ENCODE measurements at regions not wholly inside any gene's neighbourhood (a gene's known extent, or its start where the extent isn't known, plus 50 kb on each side); places are given as distances from the start of the nearest gene placed in this dataset.

- DNase-seq (ENCODE audit: extremely low read depth, low read depth, low spot score), result no peak
Measured at GRCh38 chr1:244218220-244218619, 167.1 kb downstream of the ZBTB18 start.

DNA sequence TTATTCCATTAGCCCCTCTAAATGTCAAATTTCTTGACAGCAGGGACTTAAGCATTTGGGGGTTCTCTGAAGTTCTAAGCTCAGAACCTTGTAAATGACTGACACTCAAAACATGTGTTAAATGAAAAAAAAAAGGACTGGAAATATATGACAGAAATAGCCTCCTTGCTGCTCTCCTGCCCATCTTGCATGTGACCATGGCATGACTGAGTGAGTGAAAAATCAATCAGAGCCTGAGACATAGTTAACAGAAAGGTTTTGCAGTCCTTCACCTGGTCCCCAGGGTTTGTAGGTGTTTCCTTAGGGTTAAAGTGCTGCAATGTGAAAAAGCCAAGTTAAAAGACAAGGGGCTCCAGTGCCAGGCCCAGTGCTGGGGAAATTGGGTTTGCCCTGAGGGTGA lies 168.1 kb downstream of the ZBTB18 start:
- DNase-seq (ENCODE audit: extremely low read depth, low read depth, low spot score), result no peak

- no peak for DNase-seq (ENCODE audit: extremely low read depth, low read depth, low spot score)
Measured at GRCh38 chr1:244219802-244220201, 168.7 kb downstream of the ZBTB18 start.

DNA sequence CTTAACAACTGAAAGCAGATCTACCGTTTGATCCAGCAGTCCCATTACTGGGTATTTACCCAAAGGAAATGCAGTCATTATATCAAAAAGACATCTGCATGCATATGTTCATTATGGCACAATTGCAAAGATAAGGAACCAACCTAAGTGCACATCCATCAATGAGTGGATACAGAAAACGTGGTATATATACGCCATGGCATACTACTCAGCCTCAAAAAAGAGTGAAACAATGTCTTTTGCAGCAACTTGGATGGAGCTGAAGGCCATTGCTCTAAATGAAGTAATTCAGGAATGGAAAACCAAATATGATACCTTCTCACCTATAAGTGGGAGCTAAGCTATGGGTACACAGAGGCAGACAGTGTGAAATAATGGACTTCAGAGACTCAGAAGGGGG lies 169.3 kb downstream of the ZBTB18 start:
- no peak for DNase-seq (ENCODE audit: extremely low read depth, low read depth, low spot score)

DNA sequence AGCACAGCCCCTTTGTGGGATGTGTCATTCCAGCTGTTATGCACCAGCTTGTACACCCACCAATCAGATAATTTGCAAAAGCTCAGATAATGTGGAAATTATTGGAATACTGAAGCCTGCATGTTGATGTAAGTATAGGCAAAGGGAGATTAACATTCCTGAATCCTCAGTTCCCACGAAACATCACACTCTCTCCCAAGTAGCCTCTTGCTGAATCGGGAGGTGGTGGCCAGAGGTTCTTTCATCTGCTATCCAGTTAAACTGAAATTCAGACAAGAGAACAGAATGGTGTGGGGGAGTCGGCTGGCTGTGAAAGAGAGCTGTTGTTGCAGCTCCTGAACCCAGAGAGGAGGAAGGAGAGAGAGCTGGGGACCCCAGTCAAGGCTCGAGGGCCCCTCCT lies 170.9 kb downstream of the ZBTB18 start:
- DNase-seq (ENCODE audit: extremely low read depth, low read depth, low spot score), result no peak

DNA sequence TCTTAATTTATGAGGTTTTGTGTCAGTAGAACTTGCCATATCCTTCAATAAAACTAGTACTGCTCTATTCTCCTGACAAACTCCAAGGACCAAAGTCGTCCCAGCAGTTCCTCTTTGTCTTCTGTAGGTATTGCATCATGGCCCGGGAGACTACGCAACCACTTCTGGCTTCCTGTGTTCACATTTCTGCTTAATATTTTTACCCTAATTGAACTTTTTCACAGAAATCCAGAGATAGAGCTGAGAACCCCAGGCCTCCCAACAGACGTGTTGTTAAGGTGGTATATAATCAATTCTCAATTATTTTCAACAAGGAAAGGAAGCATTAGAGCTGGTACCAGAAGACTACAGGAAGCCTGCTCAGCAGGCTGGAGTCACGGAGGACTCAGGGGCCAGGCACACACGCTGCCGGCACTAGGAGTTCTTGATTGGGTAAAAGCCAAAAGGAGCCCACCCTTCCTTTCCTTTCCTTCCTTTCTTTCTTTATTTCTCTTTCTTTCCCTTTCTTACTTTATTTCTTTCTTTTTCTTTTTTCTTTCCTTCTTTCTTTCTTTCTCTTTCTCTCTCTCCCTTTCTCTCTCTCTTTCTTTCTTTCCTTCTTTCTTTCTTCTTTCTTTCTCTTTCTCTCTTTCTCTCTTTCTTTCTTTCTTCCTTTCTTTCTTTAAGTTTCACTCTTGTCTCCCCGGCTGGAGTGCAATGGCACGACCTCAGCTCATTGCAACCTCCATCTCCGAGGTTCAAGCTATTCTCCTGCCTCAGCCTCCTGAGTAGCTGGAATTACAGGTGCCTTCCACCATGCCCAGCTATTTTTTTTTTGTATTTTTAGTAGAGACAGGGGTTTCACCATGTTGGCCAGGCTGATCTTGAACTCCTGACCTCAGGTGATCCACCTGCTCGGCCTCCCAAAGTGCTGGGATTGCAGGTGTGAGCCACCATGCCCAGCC lies 173.7 kb downstream of the ZBTB18 start:
- DNase-seq (ENCODE audit: extremely low read depth, low read depth, low spot score), result no peak

DNA sequence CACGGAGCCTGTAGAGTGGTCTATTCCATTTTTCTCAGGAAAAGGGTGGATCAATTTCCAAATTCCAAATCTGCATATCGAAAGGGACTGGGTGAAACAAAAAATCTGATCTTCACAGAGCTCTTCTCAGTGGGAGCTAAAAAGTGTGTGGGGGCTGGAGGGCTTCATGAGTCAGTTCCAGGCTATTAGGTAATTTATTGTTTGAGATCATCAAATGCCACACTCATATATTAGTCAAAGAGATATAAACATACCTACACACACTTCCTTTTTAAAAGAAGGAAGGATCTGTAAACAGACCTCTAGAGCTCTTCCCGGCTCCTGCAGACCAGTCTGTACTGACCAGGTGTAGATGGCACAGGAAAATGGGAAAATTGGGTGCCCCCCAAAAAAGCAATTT lies 175.4 kb downstream of the ZBTB18 start:
- no peak for DNase-seq (ENCODE audit: extremely low read depth, low read depth, low spot score)

GRCh38 chr1:244230470-244230869 lies 179.4 kb downstream of the ZBTB18 start:
- DNase-seq (ENCODE audit: extremely low read depth, low read depth, low spot score), result no peak

DNA sequence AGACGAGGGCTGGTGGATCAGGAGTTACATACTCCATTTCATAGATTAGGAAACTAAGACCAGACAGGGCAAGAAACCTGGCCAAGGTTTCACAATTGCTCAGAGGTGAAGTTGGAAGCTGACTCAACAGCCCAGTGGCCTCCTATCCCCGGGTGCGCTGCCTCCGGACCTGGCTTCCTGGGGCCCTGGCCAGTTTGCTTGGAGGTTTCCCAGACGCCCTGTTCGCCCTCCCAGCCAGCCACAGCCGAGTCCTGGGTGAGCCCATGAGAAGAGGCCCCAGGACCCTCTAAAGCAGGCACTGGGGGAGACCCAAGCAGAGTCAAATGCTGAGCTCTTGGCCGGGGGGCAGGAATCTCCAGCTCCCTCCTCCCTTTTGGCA lies 180.1 kb downstream of the ZBTB18 start:
- DNase-seq (ENCODE audit: extremely low read depth, low read depth, low spot score), result no peak

- no peak for DNase-seq (ENCODE audit: extremely low read depth, low read depth, low spot score)
Measured at GRCh38 chr1:244231572-244232315, 180.7 kb downstream of the ZBTB18 start.

- DNase-seq (ENCODE audit: extremely low read depth, low read depth, low spot score), result no peak
Measured at GRCh38 chr1:244234009-244234643, 183.0 kb downstream of the ZBTB18 start.

DNA sequence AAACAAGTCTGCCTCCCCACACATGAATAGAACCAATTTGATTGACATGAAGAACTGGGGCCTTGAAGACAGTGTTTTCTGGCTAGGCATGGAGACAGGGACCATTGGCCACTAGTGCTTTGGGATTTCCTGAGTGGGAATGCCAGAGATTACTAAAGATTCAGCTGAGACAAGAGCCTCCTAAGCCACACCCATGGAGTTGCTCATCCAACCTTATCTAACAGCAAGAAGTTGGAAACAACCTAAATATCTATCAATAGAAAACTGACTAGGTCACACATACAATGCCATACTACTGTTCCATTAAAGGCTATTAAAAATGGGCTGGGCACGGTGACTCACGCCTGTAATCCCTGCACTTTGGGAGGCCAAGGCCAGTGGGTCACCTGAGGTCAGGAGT lies 184.1 kb downstream of the ZBTB18 start:
- no peak for DNase-seq (ENCODE audit: extremely low read depth, low read depth, low spot score)

DNA sequence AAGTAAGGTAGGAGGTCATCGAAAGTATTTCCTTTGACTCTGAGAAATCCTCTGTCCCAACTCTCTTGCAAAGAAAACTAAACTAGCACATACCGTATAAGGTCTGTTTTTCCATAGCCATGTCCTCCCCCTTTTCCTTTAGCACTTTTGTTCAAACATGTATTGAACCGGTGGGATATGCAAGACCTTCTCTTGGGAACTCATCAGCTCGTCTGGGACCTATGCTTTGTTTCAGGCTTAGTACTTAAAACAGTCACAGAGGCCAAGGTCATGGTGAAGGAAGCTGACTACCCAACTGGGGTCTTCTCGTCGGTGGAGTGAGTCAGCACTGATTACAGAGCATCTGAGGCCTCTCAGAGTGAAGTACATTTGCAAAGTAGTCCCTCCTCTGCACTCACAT lies 185.0 kb downstream of the ZBTB18 start:
- DNase-seq (ENCODE audit: extremely low read depth, low read depth, low spot score), result peak; percentile 33

GRCh38 chr1:244236721-244237120 lies 185.6 kb downstream of the ZBTB18 start:
- no peak for DNase-seq (ENCODE audit: extremely low read depth, low read depth, low spot score)

DNA sequence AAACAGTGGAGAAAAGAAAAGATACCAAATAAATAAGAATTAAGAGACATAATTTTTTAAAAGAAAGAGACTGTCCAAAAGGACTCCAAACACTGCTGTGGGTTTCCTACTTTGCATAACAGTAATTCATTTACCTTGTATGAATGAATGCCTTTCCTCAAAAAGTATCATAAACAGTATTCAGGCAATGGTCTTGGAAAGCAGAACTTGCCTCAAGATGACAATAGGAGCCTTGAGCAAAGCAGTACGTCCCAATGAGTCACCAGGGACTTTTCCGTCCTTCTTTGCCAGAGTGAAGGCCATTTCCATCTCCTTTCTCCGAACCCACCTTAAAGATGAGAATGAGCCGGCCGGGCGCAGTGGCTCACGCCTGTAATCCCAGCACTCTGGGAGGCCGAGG lies 186.4 kb downstream of the ZBTB18 start:
- no peak for DNase-seq (ENCODE audit: extremely low read depth, low read depth, low spot score)

DNA sequence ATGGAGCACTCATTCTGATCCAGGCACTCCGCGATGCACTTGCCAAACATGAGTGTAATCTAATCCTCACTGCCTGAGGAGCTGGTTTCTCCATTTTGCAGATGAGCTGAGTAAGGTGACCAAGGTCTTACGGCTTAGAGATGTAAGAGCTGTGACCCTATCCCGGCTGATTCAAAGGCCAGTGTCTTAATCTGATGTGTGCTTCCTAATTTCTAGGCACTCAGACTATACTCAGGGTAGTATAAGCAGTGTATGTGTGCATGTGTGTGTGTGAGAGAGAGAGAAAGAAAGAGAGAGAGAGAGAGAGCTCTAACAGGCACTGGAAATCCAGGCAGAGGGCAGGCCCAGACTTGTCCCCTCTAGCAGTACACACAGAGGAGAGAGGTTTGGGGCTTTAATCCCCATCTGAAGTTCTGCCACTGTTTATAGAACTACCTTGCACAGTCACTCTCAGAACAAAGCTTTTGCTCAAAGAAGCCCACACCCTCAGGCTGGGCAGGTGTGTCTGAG lies 188.2 kb downstream of the ZBTB18 start:
- DNase-seq (ENCODE audit: extremely low read depth, low read depth, low spot score), result no peak

DNA sequence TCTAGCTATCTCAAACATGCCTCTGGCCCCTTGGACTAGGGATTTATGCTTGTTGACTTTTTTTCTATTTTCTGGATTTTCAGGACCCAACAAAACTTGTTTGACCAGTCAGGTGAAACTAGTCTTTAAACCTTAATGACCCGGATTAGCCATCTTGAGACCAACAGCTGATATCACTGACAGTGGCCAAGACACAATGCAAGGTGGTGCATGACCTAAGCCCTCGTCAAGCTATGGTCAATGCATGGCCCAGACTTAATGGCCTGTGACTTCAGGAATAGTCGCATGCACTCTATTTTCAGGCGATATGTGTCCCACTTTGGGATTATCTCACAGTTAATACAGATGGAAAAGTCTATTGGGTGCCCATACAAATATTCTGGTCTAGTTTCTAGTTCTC lies 190.4 kb downstream of the ZBTB18 start:
- DNase-seq (ENCODE audit: extremely low read depth, low read depth, low spot score), result no peak

DNA sequence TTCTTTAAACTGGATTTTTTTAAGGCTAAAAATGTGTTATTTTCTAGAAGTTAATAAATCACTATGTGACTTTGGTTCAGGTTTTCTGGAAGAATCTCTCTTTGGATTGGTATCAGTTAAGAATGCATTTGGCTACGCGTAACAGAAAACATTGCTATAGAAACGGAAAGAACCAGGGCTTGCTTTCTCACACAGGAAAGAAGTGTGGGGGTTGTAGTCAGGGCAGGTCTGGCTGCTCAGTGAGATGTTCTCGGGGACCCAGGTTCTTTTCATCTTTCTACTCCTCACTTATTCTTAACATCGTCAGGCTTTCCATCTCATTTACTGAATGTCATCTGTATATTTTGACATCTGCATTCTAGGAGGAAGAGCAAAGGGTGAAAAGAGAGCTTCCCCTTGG lies 191.4 kb downstream of the ZBTB18 start:
- no peak for DNase-seq (ENCODE audit: extremely low read depth, low read depth, low spot score)

GRCh38 chr1:244246334-244246733 lies 195.3 kb downstream of the ZBTB18 start:
- DNase-seq (ENCODE audit: extremely low read depth, low read depth, low spot score), result no peak

- DNase-seq (ENCODE audit: extremely low read depth, low read depth, low spot score), result no peak
Measured at GRCh38 chr1:244248426-244248825, 197.3 kb downstream of the ZBTB18 start.

GRCh38 chr1:244252211-244252610 lies 199.5 kb downstream of the ADSS2 start:
- DNase-seq (ENCODE audit: extremely low read depth, low read depth, low spot score), result no peak
